ENCODE measurements at regions not wholly inside any gene's neighbourhood (a gene's known extent, or its start where the extent isn't known, plus 50 kb on each side); places are given as distances from the start of the nearest gene placed in this dataset.
"Not testable (repeated sequence)": the region's sequence is repeated elsewhere in the genome, so short reads cannot be mapped to it uniquely, and the experiment has no call there.

GRCh38 chr16:17964196-17964595, 372.3 kb downstream of the NPIPA8 start:
- no peak for DNase-seq (ENCODE audit: low read depth in 1 of 2, low spot score in 1 of 2)
- TF ChIP-seq JUND (IDR thresholded peaks at IDR 0.05; ENCODE audit: low read depth), result no peak
- in situ Hi-C loops (cut with HindIII; ENCODE audit: low pct_unique_long_range_greater_than_20kb, low sequenced_read_pairs), result no loop called here

GRCh38 chr16:17963185-17963836, 373.2 kb downstream of the NPIPA8 start:
- in situ Hi-C loops (cut with HindIII; ENCODE audit: low pct_unique_long_range_greater_than_20kb, low sequenced_read_pairs), result no loop called here
- TF ChIP-seq JUND (IDR thresholded peaks at IDR 0.05; ENCODE audit: low read depth), result no peak
- DNase-seq (ENCODE audit: low read depth in 1 of 2, low spot score in 1 of 2), result no peak

- TF ChIP-seq JUND (IDR thresholded peaks at IDR 0.05; ENCODE audit: low read depth), result no peak
- DNase-seq (ENCODE audit: low read depth in 1 of 2, low spot score in 1 of 2), result no peak
- in situ Hi-C loops (cut with HindIII; ENCODE audit: low pct_unique_long_range_greater_than_20kb, low sequenced_read_pairs), result no loop called here
Observed at GRCh38 chr16:17962726-17963125, 373.8 kb downstream of the NPIPA8 start.

- in situ Hi-C loops (cut with HindIII; ENCODE audit: low pct_unique_long_range_greater_than_20kb, low sequenced_read_pairs); DNase-seq (ENCODE audit: low read depth in 1 of 2, low spot score in 1 of 2): not testable (repeated sequence)
Observed at GRCh38 chr16:17961822-17962221, 374.7 kb downstream of the NPIPA8 start.

- in situ Hi-C loops (cut with HindIII; ENCODE audit: low pct_unique_long_range_greater_than_20kb, low sequenced_read_pairs), result no loop called here
- no peak for TF ChIP-seq JUND (IDR thresholded peaks at IDR 0.05; ENCODE audit: low read depth)
- no peak for DNase-seq (ENCODE audit: low read depth in 1 of 2, low spot score in 1 of 2)
Observed at GRCh38 chr16:17951378-17951777, 385.2 kb downstream of the NPIPA8 start.

GRCh38 chr16:17949982-17950250, 386.6 kb downstream of the NPIPA8 start:
- TF ChIP-seq JUND (IDR thresholded peaks at IDR 0.05; ENCODE audit: low read depth), result no peak
- no peak for DNase-seq (ENCODE audit: low read depth in 1 of 2, low spot score in 1 of 2)
- in situ Hi-C loops (cut with HindIII; ENCODE audit: low pct_unique_long_range_greater_than_20kb, low sequenced_read_pairs), result no loop called here

GRCh38 chr16:17949141-17949981, 387.2 kb downstream of the NPIPA8 start:
- no peak for TF ChIP-seq JUND (IDR thresholded peaks at IDR 0.05; ENCODE audit: low read depth)
- in situ Hi-C loops (cut with HindIII; ENCODE audit: low pct_unique_long_range_greater_than_20kb, low sequenced_read_pairs), result no loop called here
- DNase-seq (ENCODE audit: low read depth in 1 of 2, low spot score in 1 of 2), result no peak

- no peak for TF ChIP-seq JUND (IDR thresholded peaks at IDR 0.05; ENCODE audit: low read depth)
- in situ Hi-C loops (cut with HindIII; ENCODE audit: low pct_unique_long_range_greater_than_20kb, low sequenced_read_pairs), result no loop called here
- no peak for DNase-seq (ENCODE audit: low read depth in 1 of 2, low spot score in 1 of 2)
Observed at GRCh38 chr16:17947637-17948036, 388.9 kb downstream of the NPIPA8 start.

- TF ChIP-seq JUND (IDR thresholded peaks at IDR 0.05; ENCODE audit: low read depth), result no peak
- DNase-seq (ENCODE audit: low read depth in 1 of 2, low spot score in 1 of 2), result no peak
- in situ Hi-C loops (cut with HindIII; ENCODE audit: low pct_unique_long_range_greater_than_20kb, low sequenced_read_pairs), result no loop called here
Observed at GRCh38 chr16:17947165-17947564, 389.4 kb downstream of the NPIPA8 start.

- in situ Hi-C loops (cut with HindIII; ENCODE audit: low pct_unique_long_range_greater_than_20kb, low sequenced_read_pairs), result no loop called here
- TF ChIP-seq JUND (IDR thresholded peaks at IDR 0.05; ENCODE audit: low read depth), result no peak
- DNase-seq (ENCODE audit: low read depth in 1 of 2, low spot score in 1 of 2), result no peak
Observed at GRCh38 chr16:17945080-17945601, 391.4 kb downstream of the NPIPA8 start.

GRCh38 chr16:17944345-17944744, 392.2 kb downstream of the NPIPA8 start:
- in situ Hi-C loops (cut with HindIII; ENCODE audit: low pct_unique_long_range_greater_than_20kb, low sequenced_read_pairs), result no loop called here
- no peak for DNase-seq (ENCODE audit: low read depth in 1 of 2, low spot score in 1 of 2)
- TF ChIP-seq JUND (IDR thresholded peaks at IDR 0.05; ENCODE audit: low read depth), result no peak

GRCh38 chr16:17942067-17942466, 394.5 kb downstream of the NPIPA8 start:
- in situ Hi-C loops (cut with HindIII; ENCODE audit: low pct_unique_long_range_greater_than_20kb, low sequenced_read_pairs), result no loop called here
- TF ChIP-seq JUND (IDR thresholded peaks at IDR 0.05; ENCODE audit: low read depth), result no peak
- DNase-seq (ENCODE audit: low read depth in 1 of 2, low spot score in 1 of 2), result no peak

- no peak for DNase-seq (ENCODE audit: low read depth in 1 of 2, low spot score in 1 of 2)
- in situ Hi-C loops (cut with HindIII; ENCODE audit: low pct_unique_long_range_greater_than_20kb, low sequenced_read_pairs), result no loop called here
Observed at GRCh38 chr16:17940584-17941364, 395.8 kb downstream of the NPIPA8 start.

More at GRCh38 chr16:17940584-17941364, 395.8 kb downstream of the NPIPA8 start:
- no peak for TF ChIP-seq JUND (IDR thresholded peaks at IDR 0.05; ENCODE audit: low read depth)
